ENCODE measurements at regions not wholly inside any gene's neighbourhood (a gene's known extent, or its start where the extent isn't known, plus 50 kb on each side); places are given as distances from the start of the nearest gene placed in this dataset.

GRCh38 chr19:31100206-31100590 is 249.0 kb downstream of the TSHZ3 start:
- Histone ChIP-seq H3K9me3 (no peaks in the 10 kb centered on the region), H3K27ac (no peak overlapping the region)
- 84% methylated on average over 3 of the region's 3 CpGs for WGBS

GRCh38 chr19:31099515-31100205 is 249.6 kb downstream of the TSHZ3 start:
- no peak overlapping the region for H3K4me3 ChIP-seq
- no peak for DNase-seq (ENCODE audit: low spot score in 2 of 2)

More at GRCh38 chr19:31100206-31100590, 249.0 kb downstream of the TSHZ3 start:
- Histone ChIP-seq H3K4me3 (no peak overlapping the region), H3K4me1 (no peaks in the 10 kb centered on the region), H3K27me3 (no peaks in the 10 kb centered on the region), H3K36me3 (no peaks in the 10 kb centered on the region)
- TF ChIP-seq POLR2A (IDR thresholded peaks at IDR 0.05) (no peak), CTCF (IDR thresholded peaks at IDR 0.05) (no peak), EP300 (IDR thresholded peaks at IDR 0.05) (no peak), POLR2AphosphoS5 (IDR thresholded peaks at IDR 0.05) (no peak)
- DNase-seq (ENCODE audit: low spot score in 2 of 2) = no peak

GRCh38 chr19:31098836-31099235 is 250.4 kb downstream of the TSHZ3 start:
- WGBS = 41% methylated on average over 2 of the region's 2 CpGs
- H3K9me3 ChIP-seq = no peaks in the 10 kb centered on the region
- no peak for DNase-seq (ENCODE audit: low spot score in 2 of 2)

More at GRCh38 chr19:31099515-31100205, 249.6 kb downstream of the TSHZ3 start:
- H3K4me1 ChIP-seq = no peaks in the 10 kb centered on the region
- TF ChIP-seq EP300 (IDR thresholded peaks at IDR 0.05) = no peak
- no peak for TF ChIP-seq POLR2A (IDR thresholded peaks at IDR 0.05)
- TF ChIP-seq CTCF (IDR thresholded peaks at IDR 0.05) = no peak
- no peak for TF ChIP-seq POLR2AphosphoS5 (IDR thresholded peaks at IDR 0.05)
- no peaks in the 10 kb centered on the region for H3K27me3 ChIP-seq
- WGBS = 57% methylated on average over 4 of the region's 4 CpGs
- no peaks in the 10 kb centered on the region for H3K36me3 ChIP-seq
- no peaks in the 10 kb centered on the region for H3K9me3 ChIP-seq
- H3K27ac ChIP-seq = no peak overlapping the region

GRCh38 chr19:31096935-31097545 is 252.2 kb downstream of the TSHZ3 start:
- Histone ChIP-seq H3K36me3 (no peaks in the 10 kb centered on the region), H3K4me3 (no peak overlapping the region), H3K27me3 (no peaks in the 10 kb centered on the region), H3K4me1 (no peaks in the 10 kb centered on the region), H3K27ac (no peak overlapping the region), H3K9me3 (no peaks in the 10 kb centered on the region)
- TF ChIP-seq EP300 (IDR thresholded peaks at IDR 0.05) (no peak), CTCF (IDR thresholded peaks at IDR 0.05) (no peak), POLR2A (IDR thresholded peaks at IDR 0.05) (no peak), POLR2AphosphoS5 (IDR thresholded peaks at IDR 0.05) (no peak)
- 80% methylated on average over 10 of the region's 11 CpGs for WGBS
- no peak for DNase-seq (ENCODE audit: low spot score in 2 of 2)

More at GRCh38 chr19:31098836-31099235, 250.4 kb downstream of the TSHZ3 start:
- Histone ChIP-seq H3K27ac (no peak overlapping the region), H3K4me3 (no peak overlapping the region), H3K4me1 (no peaks in the 10 kb centered on the region), H3K27me3 (no peaks in the 10 kb centered on the region), H3K36me3 (no peaks in the 10 kb centered on the region)
- no peak for TF ChIP-seq POLR2AphosphoS5 (IDR thresholded peaks at IDR 0.05)

GRCh38 chr19:31096062-31096830 is 253.0 kb downstream of the TSHZ3 start:
- H3K4me3 ChIP-seq = no peak overlapping the region
- no peaks in the 10 kb centered on the region for H3K27me3 ChIP-seq
- no peak for DNase-seq (ENCODE audit: low spot score in 2 of 2)
- H3K36me3 ChIP-seq = no peaks in the 10 kb centered on the region
- H3K27ac ChIP-seq = no peak overlapping the region
- WGBS = 95% methylated on average over 20 of the region's 22 CpGs
- no peaks in the 10 kb centered on the region for H3K4me1 ChIP-seq
- no peaks in the 10 kb centered on the region for H3K9me3 ChIP-seq
- TF ChIP-seq POLR2A (IDR thresholded peaks at IDR 0.05) (no peak), EP300 (IDR thresholded peaks at IDR 0.05) (no peak), POLR2AphosphoS5 (IDR thresholded peaks at IDR 0.05) (no peak), CTCF (IDR thresholded peaks at IDR 0.05) (no peak)
